GM23338 (cell line): ENCODE measurements at regions not wholly inside any gene's neighbourhood (a gene's known extent, or its start where the extent isn't known, plus 50 kb on each side); places are given as distances from the start of the nearest gene placed in this dataset.

Experiments
- CREB1 ChIP-seq: fragments of 250-450 bp; sonication (Bioruptor Pico); IDR thresholded peaks from 2 replicates; pipeline ENCODE4 v1.5.0; 2020; ENCODE audit warnings: low read depth, mild to moderate bottlenecking, moderate library complexity
- EZH2 ChIP-seq: fragments of 200-600 bp; sonication (generic); IDR thresholded peaks from one replicate; pipeline ENCODE4 v1.8.0; 2017; ENCODE audit warnings: antibody characterized with exemption, mild to moderate bottlenecking, low read depth; ENCODE audit not compliant: unreplicated experiment
- EZH2phosphoT487 ChIP-seq: fragments of 200-600 bp; sonication (generic); IDR thresholded peaks from one replicate; pipeline ENCODE4 v1.8.1; 2018; ENCODE audit warnings: antibody characterized with exemption; ENCODE audit not compliant: unreplicated experiment
- JUNB ChIP-seq: IDR thresholded peaks from one replicate; pipeline ENCODE4 v1.6.1; 2016; ENCODE audit warnings: antibody characterized with exemption; ENCODE audit not compliant: unreplicated experiment
- POLR2AphosphoS5 ChIP-seq: IDR thresholded peaks from 2 replicates; pipeline ENCODE4 v1.6.1; 2016; ENCODE audit warnings: antibody characterized with exemption, low read depth
- ZNF114 ChIP-seq: fragments of 250-450 bp; sonication (Bioruptor Pico); IDR thresholded peaks from 2 replicates; pipeline ENCODE4 v1.5.0; 2020; ENCODE audit warnings: mild to moderate bottlenecking, moderate library complexity
- ZNF331 ChIP-seq: fragments of 250-450 bp; sonication (Bioruptor Pico); IDR thresholded peaks from 2 replicates; pipeline ENCODE4 v1.5.0; 2020; ENCODE audit warnings: low read depth, mild to moderate bottlenecking, moderate library complexity
- TF ChIP-seq, protein P1 (sequence below), 2 experiments: fragments of 200-600 bp in 1 of 2; sonication (generic) in 1 of 2; conservative IDR thresholded peaks; 2 replicates each; pipeline versions ENCODE4 v1.5.1 to v1.6.1; 2016 to 2017; ENCODE audit warnings: antibody characterized with exemption in 2 of 2, low read depth in 2 of 2, mild to moderate bottlenecking in 2 of 2, moderate library complexity in 1 of 2
- TF ChIP-seq, protein P2 (sequence below): IDR thresholded peaks from one replicate; pipeline ENCODE4 v1.6.1; 2018; ENCODE audit warnings: antibody characterized with exemption; ENCODE audit not compliant: unreplicated experiment
- TF ChIP-seq, protein P3 (sequence below): IDR thresholded peaks from 2 replicates; pipeline ENCODE4 v1.6.1; 2016; ENCODE audit warnings: antibody characterized with exemption

DNA sequence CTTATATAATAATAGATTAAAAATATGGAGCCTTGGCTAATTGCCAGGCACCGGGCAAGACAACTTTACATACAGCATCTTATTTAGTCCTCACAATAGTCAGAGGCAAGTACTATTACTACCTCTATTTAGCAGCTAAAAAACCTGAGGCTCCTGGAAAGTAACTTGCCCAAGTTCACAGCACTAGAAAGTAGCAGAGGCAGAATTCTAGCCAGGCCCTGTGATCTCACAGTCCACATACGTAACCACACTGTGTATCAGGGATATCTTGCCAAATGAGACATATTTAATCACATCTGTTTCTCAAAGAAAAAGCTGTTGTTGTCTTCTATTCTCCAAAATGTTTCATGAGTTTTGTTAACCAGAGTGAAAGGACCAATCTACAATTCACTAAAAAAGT, 378.5 kb downstream of the PLPP3 start:
- TF ChIP-seq, protein P1, sequence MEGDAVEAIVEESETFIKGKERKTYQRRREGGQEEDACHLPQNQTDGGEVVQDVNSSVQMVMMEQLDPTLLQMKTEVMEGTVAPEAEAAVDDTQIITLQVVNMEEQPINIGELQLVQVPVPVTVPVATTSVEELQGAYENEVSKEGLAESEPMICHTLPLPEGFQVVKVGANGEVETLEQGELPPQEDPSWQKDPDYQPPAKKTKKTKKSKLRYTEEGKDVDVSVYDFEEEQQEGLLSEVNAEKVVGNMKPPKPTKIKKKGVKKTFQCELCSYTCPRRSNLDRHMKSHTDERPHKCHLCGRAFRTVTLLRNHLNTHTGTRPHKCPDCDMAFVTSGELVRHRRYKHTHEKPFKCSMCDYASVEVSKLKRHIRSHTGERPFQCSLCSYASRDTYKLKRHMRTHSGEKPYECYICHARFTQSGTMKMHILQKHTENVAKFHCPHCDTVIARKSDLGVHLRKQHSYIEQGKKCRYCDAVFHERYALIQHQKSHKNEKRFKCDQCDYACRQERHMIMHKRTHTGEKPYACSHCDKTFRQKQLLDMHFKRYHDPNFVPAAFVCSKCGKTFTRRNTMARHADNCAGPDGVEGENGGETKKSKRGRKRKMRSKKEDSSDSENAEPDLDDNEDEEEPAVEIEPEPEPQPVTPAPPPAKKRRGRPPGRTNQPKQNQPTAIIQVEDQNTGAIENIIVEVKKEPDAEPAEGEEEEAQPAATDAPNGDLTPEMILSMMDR (conservative IDR thresholded peaks at IDR 0.05; ENCODE audit: low read depth in 2 of 2), result no peak
- TF ChIP-seq POLR2AphosphoS5, result no peak
- TF ChIP-seq EZH2phosphoT487, result no peak
- no peak for TF ChIP-seq EZH2
- TF ChIP-seq, protein P2, sequence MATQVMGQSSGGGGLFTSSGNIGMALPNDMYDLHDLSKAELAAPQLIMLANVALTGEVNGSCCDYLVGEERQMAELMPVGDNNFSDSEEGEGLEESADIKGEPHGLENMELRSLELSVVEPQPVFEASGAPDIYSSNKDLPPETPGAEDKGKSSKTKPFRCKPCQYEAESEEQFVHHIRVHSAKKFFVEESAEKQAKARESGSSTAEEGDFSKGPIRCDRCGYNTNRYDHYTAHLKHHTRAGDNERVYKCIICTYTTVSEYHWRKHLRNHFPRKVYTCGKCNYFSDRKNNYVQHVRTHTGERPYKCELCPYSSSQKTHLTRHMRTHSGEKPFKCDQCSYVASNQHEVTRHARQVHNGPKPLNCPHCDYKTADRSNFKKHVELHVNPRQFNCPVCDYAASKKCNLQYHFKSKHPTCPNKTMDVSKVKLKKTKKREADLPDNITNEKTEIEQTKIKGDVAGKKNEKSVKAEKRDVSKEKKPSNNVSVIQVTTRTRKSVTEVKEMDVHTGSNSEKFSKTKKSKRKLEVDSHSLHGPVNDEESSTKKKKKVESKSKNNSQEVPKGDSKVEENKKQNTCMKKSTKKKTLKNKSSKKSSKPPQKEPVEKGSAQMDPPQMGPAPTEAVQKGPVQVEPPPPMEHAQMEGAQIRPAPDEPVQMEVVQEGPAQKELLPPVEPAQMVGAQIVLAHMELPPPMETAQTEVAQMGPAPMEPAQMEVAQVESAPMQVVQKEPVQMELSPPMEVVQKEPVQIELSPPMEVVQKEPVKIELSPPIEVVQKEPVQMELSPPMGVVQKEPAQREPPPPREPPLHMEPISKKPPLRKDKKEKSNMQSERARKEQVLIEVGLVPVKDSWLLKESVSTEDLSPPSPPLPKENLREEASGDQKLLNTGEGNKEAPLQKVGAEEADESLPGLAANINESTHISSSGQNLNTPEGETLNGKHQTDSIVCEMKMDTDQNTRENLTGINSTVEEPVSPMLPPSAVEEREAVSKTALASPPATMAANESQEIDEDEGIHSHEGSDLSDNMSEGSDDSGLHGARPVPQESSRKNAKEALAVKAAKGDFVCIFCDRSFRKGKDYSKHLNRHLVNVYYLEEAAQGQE, result no peak
- TF ChIP-seq JUNB, result no peak
- TF ChIP-seq ZNF331 (CRISPR knock-in tag), result no peak
- no peak for TF ChIP-seq ZNF114 (CRISPR knock-in tag)
- TF ChIP-seq, protein P3, sequence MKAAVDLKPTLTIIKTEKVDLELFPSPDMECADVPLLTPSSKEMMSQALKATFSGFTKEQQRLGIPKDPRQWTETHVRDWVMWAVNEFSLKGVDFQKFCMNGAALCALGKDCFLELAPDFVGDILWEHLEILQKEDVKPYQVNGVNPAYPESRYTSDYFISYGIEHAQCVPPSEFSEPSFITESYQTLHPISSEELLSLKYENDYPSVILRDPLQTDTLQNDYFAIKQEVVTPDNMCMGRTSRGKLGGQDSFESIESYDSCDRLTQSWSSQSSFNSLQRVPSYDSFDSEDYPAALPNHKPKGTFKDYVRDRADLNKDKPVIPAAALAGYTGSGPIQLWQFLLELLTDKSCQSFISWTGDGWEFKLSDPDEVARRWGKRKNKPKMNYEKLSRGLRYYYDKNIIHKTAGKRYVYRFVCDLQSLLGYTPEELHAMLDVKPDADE, result no peak
- TF ChIP-seq CREB1 (CRISPR knock-in tag), result no peak
